ENCODE measurements at regions not wholly inside any gene's neighbourhood (a gene's known extent, or its start where the extent isn't known, plus 50 kb on each side); places are given as distances from the start of the nearest gene placed in this dataset.

- TF ChIP-seq EP300 (IDR thresholded peaks at IDR 0.05) (no peak), POLR2AphosphoS5 (IDR thresholded peaks at IDR 0.05) (no peak), POLR2A (IDR thresholded peaks at IDR 0.05) (no peak), CTCF (IDR thresholded peaks at IDR 0.05) (no peak)
Observed at GRCh38 chr2:126317790-126318431, 338.0 kb upstream of the GYPC start.

DNA sequence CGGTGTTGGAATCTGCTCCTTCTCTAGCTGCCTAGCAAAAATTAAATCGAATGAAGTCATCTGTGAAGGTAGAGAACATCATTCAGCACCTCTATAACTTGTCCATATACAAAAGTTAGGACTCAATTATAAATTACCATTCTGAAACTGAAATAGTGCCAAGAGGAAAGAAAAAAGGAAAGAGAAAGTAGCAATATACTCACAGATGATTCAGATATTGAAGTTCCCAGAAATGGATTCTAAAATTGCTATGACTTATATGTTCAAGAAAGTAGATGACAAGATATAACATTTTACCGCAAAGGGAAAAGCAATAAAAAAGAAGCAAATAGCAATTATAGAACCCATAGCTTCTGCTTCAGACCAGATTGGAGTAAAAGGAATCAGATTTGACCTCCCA, 333.6 kb upstream of the GYPC start:
- no peaks in the 10 kb centered on the region for H3K27me3 ChIP-seq
- no peak overlapping the region for H3K27ac ChIP-seq
- WGBS, 5 donors, result 89 to 94% (median 90%) methylated on average over 3 of the region's 3 CpGs
- TF ChIP-seq POLR2AphosphoS5 (IDR thresholded peaks at IDR 0.05) (no peak), POLR2A (IDR thresholded peaks at IDR 0.05) (no peak), CTCF (IDR thresholded peaks at IDR 0.05) (no peak), EP300 (IDR thresholded peaks at IDR 0.05) (no peak)
- no peaks in the 10 kb centered on the region for H3K36me3 ChIP-seq
- H3K9me3 ChIP-seq, result no peaks in the 10 kb centered on the region
- intact Hi-C loops (cut with DNase I; ENCODE audit: low total_unique reads), result no loop called here
- H3K4me1 ChIP-seq, result no peaks in the 10 kb centered on the region
- DNase-seq, result no peak
- no peak overlapping the region for H3K4me3 ChIP-seq

More at GRCh38 chr2:126317790-126318431, 338.0 kb upstream of the GYPC start:
- intact Hi-C loops (cut with DNase I; ENCODE audit: low total_unique reads), result no loop called here
- Histone ChIP-seq H3K27ac (no peak overlapping the region), H3K9me3 (no peaks in the 10 kb centered on the region), H3K27me3 (no peaks in the 10 kb centered on the region), H3K4me1 (no peaks in the 10 kb centered on the region), H3K36me3 (no peaks in the 10 kb centered on the region), H3K4me3 (no peak overlapping the region)
- DNase-seq, result no peak
- 36 to 49% (median 48%) methylated on average over 2 of the region's 2 CpGs for WGBS, 5 donors

DNA sequence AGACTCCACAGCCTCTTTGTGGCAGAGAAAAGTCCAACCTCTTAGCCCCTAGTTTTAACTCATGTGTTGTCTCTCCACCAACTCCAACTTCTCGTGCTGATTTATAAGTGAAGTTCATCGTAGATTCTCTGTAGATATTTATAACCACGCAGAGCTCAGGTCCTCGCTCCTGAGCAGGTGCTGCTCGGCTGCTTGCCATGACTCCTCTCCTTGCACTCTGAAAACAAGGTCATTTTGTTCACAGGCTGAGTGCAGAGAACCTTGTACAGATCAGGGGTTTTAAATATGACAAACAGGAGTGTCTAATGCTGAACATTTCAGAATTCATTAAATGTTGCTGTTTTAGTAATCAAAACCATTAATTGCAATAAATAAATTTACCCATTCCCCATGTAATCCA, 330.8 kb upstream of the GYPC start:
- intact Hi-C loops (cut with DNase I; ENCODE audit: low total_unique reads), result no loop called here
- Histone ChIP-seq H3K27me3 (no peaks in the 10 kb centered on the region), H3K27ac (no peak overlapping the region), H3K36me3 (no peaks in the 10 kb centered on the region), H3K4me1 (no peaks in the 10 kb centered on the region), H3K4me3 (no peak overlapping the region), H3K9me3 (peaks cover 0 to 5% (median 1%) of the 10 kb centered on the region in 4 donors)
- TF ChIP-seq POLR2AphosphoS5 (IDR thresholded peaks at IDR 0.05) (no peak), EP300 (IDR thresholded peaks at IDR 0.05) (no peak), POLR2A (IDR thresholded peaks at IDR 0.05) (no peak), CTCF (IDR thresholded peaks at IDR 0.05) (no peak)
- DNase-seq, result no peak
- WGBS, 5 donors, result 72 to 76% (median 73%) methylated on average over 5 of the region's 5 CpGs

- Histone ChIP-seq H3K36me3 (no peaks in the 10 kb centered on the region), H3K4me3 (no peak overlapping the region), H3K27ac (no peak overlapping the region), H3K9me3 (peaks cover 0 to 28% (median 10%) of the 10 kb centered on the region in 4 donors), H3K27me3 (no peaks in the 10 kb centered on the region), H3K4me1 (no peaks in the 10 kb centered on the region)
- WGBS, 5 donors, result 84 to 90% (median 86%) methylated on average over 2 of the region's 2 CpGs
- DNase-seq, result no peak
- intact Hi-C loops (cut with DNase I; ENCODE audit: low total_unique reads), result no loop called here
- TF ChIP-seq CTCF (IDR thresholded peaks at IDR 0.05) (no peak), POLR2AphosphoS5 (IDR thresholded peaks at IDR 0.05) (no peak), EP300 (IDR thresholded peaks at IDR 0.05) (no peak), POLR2A (IDR thresholded peaks at IDR 0.05) (no peak)
Observed at GRCh38 chr2:126329173-126329572, 326.8 kb upstream of the GYPC start.

Data from stomach (tissue), 8 donors.